Tibial nerve (tissue), 4 donors: ENCODE measurements at regions not wholly inside any gene's neighbourhood (a gene's known extent, or its start where the extent isn't known, plus 50 kb on each side); places are given as distances from the start of the nearest gene placed in this dataset.

ENCODE experiments used
- EP300 ChIP-seq, 2 donors: sonication (generic); formaldehyde crosslinking; IDR thresholded peaks; one replicate each; pipeline ENCODE4 v1.6.1; 2017; ENCODE audit warnings: antibody characterized with exemption in 2 of 2, mild to moderate bottlenecking in 1 of 2
- POLR2A ChIP-seq, 2 donors: fragments of 450-650 bp; IDR thresholded peaks; one replicate each; pipeline ENCODE4 v1.6.1; 2017; ENCODE audit warnings: antibody characterized with exemption in 2 of 2, mild to moderate bottlenecking in 2 of 2, moderate library complexity in 2 of 2
- TF ChIP-seq, protein P1 (sequence below), 5 experiments: fragments of 200-600 bp in 3 of 5; fragments of 450-650 bp in 2 of 5; sonication (generic) in 3 of 5; IDR thresholded peaks; one replicate each; pipeline ENCODE4 v1.5.1; 2016 to 2019; ENCODE audit warnings: antibody characterized with exemption in 5 of 5, mild to moderate bottlenecking in 3 of 5, moderate library complexity in 2 of 5

- TF ChIP-seq, protein P1, sequence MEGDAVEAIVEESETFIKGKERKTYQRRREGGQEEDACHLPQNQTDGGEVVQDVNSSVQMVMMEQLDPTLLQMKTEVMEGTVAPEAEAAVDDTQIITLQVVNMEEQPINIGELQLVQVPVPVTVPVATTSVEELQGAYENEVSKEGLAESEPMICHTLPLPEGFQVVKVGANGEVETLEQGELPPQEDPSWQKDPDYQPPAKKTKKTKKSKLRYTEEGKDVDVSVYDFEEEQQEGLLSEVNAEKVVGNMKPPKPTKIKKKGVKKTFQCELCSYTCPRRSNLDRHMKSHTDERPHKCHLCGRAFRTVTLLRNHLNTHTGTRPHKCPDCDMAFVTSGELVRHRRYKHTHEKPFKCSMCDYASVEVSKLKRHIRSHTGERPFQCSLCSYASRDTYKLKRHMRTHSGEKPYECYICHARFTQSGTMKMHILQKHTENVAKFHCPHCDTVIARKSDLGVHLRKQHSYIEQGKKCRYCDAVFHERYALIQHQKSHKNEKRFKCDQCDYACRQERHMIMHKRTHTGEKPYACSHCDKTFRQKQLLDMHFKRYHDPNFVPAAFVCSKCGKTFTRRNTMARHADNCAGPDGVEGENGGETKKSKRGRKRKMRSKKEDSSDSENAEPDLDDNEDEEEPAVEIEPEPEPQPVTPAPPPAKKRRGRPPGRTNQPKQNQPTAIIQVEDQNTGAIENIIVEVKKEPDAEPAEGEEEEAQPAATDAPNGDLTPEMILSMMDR (IDR thresholded peaks at IDR 0.05): no peak
- TF ChIP-seq POLR2A (IDR thresholded peaks at IDR 0.05) (no peak), EP300 (IDR thresholded peaks at IDR 0.05) (no peak)
Observed at GRCh38 chr2:143965493-143966164, 554.3 kb downstream of the ZEB2 start.
